Mesothelial cell of epicardium (in vitro differentiated cells): ENCODE measurements at regions not wholly inside any gene's neighbourhood (a gene's known extent, or its start where the extent isn't known, plus 50 kb on each side); places are given as distances from the start of the nearest gene placed in this dataset.
"Not testable (repeated sequence)": the region's sequence is repeated elsewhere in the genome, so short reads cannot be mapped to it uniquely, and the experiment has no call there.

Experiments
- DNase-seq, 2 experiments: peaks; one replicate each; pipeline ENCODE4 v3.0.0; 2021; ENCODE audit warnings: low spot score in 2 of 2; ENCODE audit not compliant: unreplicated experiment in 2 of 2
- H3K27ac Mint-ChIP-seq: 2 replicates; pipeline ENCODE4 v1.8.0; 2021; ENCODE audit warnings: mixed read lengths
- H3K27me3 Mint-ChIP-seq: 2 replicates; pipeline ENCODE4 v1.8.0; 2021; ENCODE audit warnings: low read depth, mixed read lengths
- H3K36me3 Mint-ChIP-seq: 2 replicates; pipeline ENCODE4 v1.8.0; 2021; ENCODE audit warnings: mixed read lengths
- H3K4me1 Mint-ChIP-seq: 2 replicates; pipeline ENCODE4 v1.8.0; 2021; ENCODE audit warnings: mixed read lengths
- H3K4me3 Mint-ChIP-seq: 2 replicates; pipeline ENCODE4 v1.8.0; 2021; ENCODE audit warnings: mild to moderate bottlenecking, moderate library complexity, mixed read lengths
- H3K9me3 Mint-ChIP-seq: 2 replicates; pipeline ENCODE4 v1.8.0; 2021; ENCODE audit warnings: mixed read lengths
- CTCF ChIP-seq: fragments of 200-600 bp; sonication (generic); IDR thresholded peaks from one replicate; pipeline ENCODE4 v1.5.0; 2021; ENCODE audit warnings: antibody characterized with exemption; ENCODE audit not compliant: unreplicated experiment

- no peaks in the 10 kb centered on the region for H3K27me3 Mint-ChIP-seq
- TF ChIP-seq CTCF, result no peak
- H3K4me3 Mint-ChIP-seq, result no peak overlapping the region
- no peak for DNase-seq
- peaks cover 8% of the 10 kb centered on the region for H3K9me3 Mint-ChIP-seq
- H3K36me3 Mint-ChIP-seq, result peaks cover 2% of the 10 kb centered on the region
- H3K27ac Mint-ChIP-seq, result no peak overlapping the region
- peaks cover 17% of the 10 kb centered on the region for H3K4me1 Mint-ChIP-seq
Observed at GRCh38 chr12:111267144-111267543, 101.8 kb downstream of the PHETA1 start.

- no peak overlapping the region for H3K27ac Mint-ChIP-seq
- no peak for DNase-seq
- no peaks in the 10 kb centered on the region for H3K9me3 Mint-ChIP-seq
- H3K36me3 Mint-ChIP-seq, result no peaks in the 10 kb centered on the region
- no peaks in the 10 kb centered on the region for H3K4me1 Mint-ChIP-seq
- TF ChIP-seq CTCF, result no peak
- peaks cover 4% of the 10 kb centered on the region for H3K27me3 Mint-ChIP-seq
- no peak overlapping the region for H3K4me3 Mint-ChIP-seq
Observed at GRCh38 chr12:111261911-111262676, 106.8 kb downstream of the PHETA1 start.

- Mint-ChIP-seq H3K36me3 (no peaks in the 10 kb centered on the region), H3K27me3 (peaks cover 12% of the 10 kb centered on the region), H3K9me3 (no peaks in the 10 kb centered on the region), H3K4me1 (no peaks in the 10 kb centered on the region), H3K27ac (no peak overlapping the region), H3K4me3 (no peak overlapping the region)
- no peak for DNase-seq
- TF ChIP-seq CTCF, result no peak
Observed at GRCh38 chr12:111260732-111261131, 108.2 kb downstream of the PHETA1 start.

GRCh38 chr12:111259231-111259630 is 109.7 kb downstream of the PHETA1 start:
- Mint-ChIP-seq H3K36me3 (no peaks in the 10 kb centered on the region), H3K9me3 (no peaks in the 10 kb centered on the region), H3K4me1 (no peaks in the 10 kb centered on the region), H3K27me3 (peaks cover 18% of the 10 kb centered on the region), H3K4me3 (no peak overlapping the region), H3K27ac (no peak overlapping the region)
- TF ChIP-seq CTCF, result no peak
- no peak for DNase-seq

GRCh38 chr12:111258081-111258480 is 110.8 kb downstream of the PHETA1 start:
- not testable (repeated sequence) for DNase-seq, H3K9me3 Mint-ChIP-seq, H3K36me3 Mint-ChIP-seq, H3K4me1 Mint-ChIP-seq, H3K4me3 Mint-ChIP-seq, H3K27ac Mint-ChIP-seq
- H3K27me3 Mint-ChIP-seq, result peaks cover 22% of the 10 kb centered on the region

GRCh38 chr12:111257435-111257902 is 111.4 kb downstream of the PHETA1 start:
- Mint-ChIP-seq H3K4me3 (no peak overlapping the region), H3K27ac (no peak overlapping the region), H3K36me3 (no peaks in the 10 kb centered on the region), H3K27me3 (peaks cover 22% of the 10 kb centered on the region), H3K4me1 (no peaks in the 10 kb centered on the region), H3K9me3 (no peaks in the 10 kb centered on the region)
- DNase-seq, result no peak
- no peak for TF ChIP-seq CTCF
